ENCODE measurements at regions not wholly inside any gene's neighbourhood (a gene's known extent, or its start where the extent isn't known, plus 50 kb on each side); places are given as distances from the start of the nearest gene placed in this dataset.

- Histone ChIP-seq H3K4me2 (ENCODE audit: low read length) (no peak overlapping the region), H3K4me3 (ENCODE audit: low read length) (no peak overlapping the region), H3K4me1 (ENCODE audit: control insufficient read depth, insufficient read depth, low read length) (no peaks in the 10 kb centered on the region), H3K27me3 (ENCODE audit: control insufficient read depth, insufficient read depth, low read length) (peaks cover 6% of the 10 kb centered on the region), H3K9me3 (replicated peaks; ENCODE audit: low read length) (no peaks in the 10 kb centered on the region), H3K9ac (ENCODE audit: low read depth, low read length) (no peak overlapping the region), H3K36me3 (ENCODE audit: insufficient read depth, low read length) (no peaks in the 10 kb centered on the region)
These were observed 326.1 kb downstream of the MRPL39 start for GRCh38 chr21:25281134-25281533.

- Histone ChIP-seq H3K4me3 (ENCODE audit: low read length) (no peak overlapping the region), H3K36me3 (ENCODE audit: insufficient read depth, low read length) (no peaks in the 10 kb centered on the region), H3K4me1 (ENCODE audit: control insufficient read depth, insufficient read depth, low read length) (no peaks in the 10 kb centered on the region), H3K9ac (ENCODE audit: low read depth, low read length) (no peak overlapping the region), H3K27me3 (ENCODE audit: control insufficient read depth, insufficient read depth, low read length) (peaks cover 6% of the 10 kb centered on the region), H3K4me2 (ENCODE audit: low read length) (no peak overlapping the region), H3K9me3 (replicated peaks; ENCODE audit: low read length) (no peaks in the 10 kb centered on the region)
These were observed 327.2 kb downstream of the MRPL39 start for GRCh38 chr21:25280061-25280460.

GRCh38 chr21:25273959-25274358, 333.3 kb downstream of the MRPL39 start:
- H3K36me3 ChIP-seq (ENCODE audit: insufficient read depth, low read length), result no peaks in the 10 kb centered on the region
- peaks cover 3% of the 10 kb centered on the region for H3K4me1 ChIP-seq (ENCODE audit: control insufficient read depth, insufficient read depth, low read length)
- no peaks in the 10 kb centered on the region for H3K9me3 ChIP-seq (replicated peaks; ENCODE audit: low read length)
- no peak overlapping the region for H3K4me2 ChIP-seq (ENCODE audit: low read length)
- peaks cover 3% of the 10 kb centered on the region for H3K27me3 ChIP-seq (ENCODE audit: control insufficient read depth, insufficient read depth, low read length)
- H3K9ac ChIP-seq (ENCODE audit: low read depth, low read length), result no peak overlapping the region
- no peak overlapping the region for H3K4me3 ChIP-seq (ENCODE audit: low read length)

- Histone ChIP-seq H3K4me3 (ENCODE audit: low read length) (no peak overlapping the region), H3K27me3 (ENCODE audit: control insufficient read depth, insufficient read depth, low read length) (no peaks in the 10 kb centered on the region), H3K4me1 (ENCODE audit: control insufficient read depth, insufficient read depth, low read length) (no peaks in the 10 kb centered on the region), H3K36me3 (ENCODE audit: insufficient read depth, low read length) (no peaks in the 10 kb centered on the region), H3K9me3 (replicated peaks; ENCODE audit: low read length) (no peaks in the 10 kb centered on the region), H3K4me2 (ENCODE audit: low read length) (no peak overlapping the region), H3K9ac (ENCODE audit: low read depth, low read length) (no peak overlapping the region)
These were observed 352.6 kb downstream of the MRPL39 start for GRCh38 chr21:25254491-25255174.

GRCh38 chr21:25246546-25246945, 360.7 kb downstream of the MRPL39 start:
- Histone ChIP-seq H3K27me3 (ENCODE audit: control insufficient read depth, insufficient read depth, low read length) (no peaks in the 10 kb centered on the region), H3K4me2 (ENCODE audit: low read length) (no peak overlapping the region), H3K36me3 (ENCODE audit: insufficient read depth, low read length) (no peaks in the 10 kb centered on the region), H3K9ac (ENCODE audit: low read depth, low read length) (no peak overlapping the region), H3K9me3 (replicated peaks; ENCODE audit: low read length) (no peaks in the 10 kb centered on the region), H3K4me3 (ENCODE audit: low read length) (no peak overlapping the region), H3K4me1 (ENCODE audit: control insufficient read depth, insufficient read depth, low read length) (no peaks in the 10 kb centered on the region)

GRCh38 chr21:25244735-25245134, 362.5 kb downstream of the MRPL39 start:
- no peaks in the 10 kb centered on the region for H3K36me3 ChIP-seq (ENCODE audit: insufficient read depth, low read length)

GRCh38 chr21:25243808-25244207, 363.5 kb downstream of the MRPL39 start:
- H3K9me3 ChIP-seq (replicated peaks; ENCODE audit: low read length), result no peaks in the 10 kb centered on the region
- no peaks in the 10 kb centered on the region for H3K4me1 ChIP-seq (ENCODE audit: control insufficient read depth, insufficient read depth, low read length)
- H3K27me3 ChIP-seq (ENCODE audit: control insufficient read depth, insufficient read depth, low read length), result no peaks in the 10 kb centered on the region
- no peak overlapping the region for H3K9ac ChIP-seq (ENCODE audit: low read depth, low read length)
- no peaks in the 10 kb centered on the region for H3K36me3 ChIP-seq (ENCODE audit: insufficient read depth, low read length)
- H3K4me3 ChIP-seq (ENCODE audit: low read length), result no peak overlapping the region
- no peak overlapping the region for H3K4me2 ChIP-seq (ENCODE audit: low read length)

More at GRCh38 chr21:25244735-25245134, 362.5 kb downstream of the MRPL39 start:
- no peaks in the 10 kb centered on the region for H3K9me3 ChIP-seq (replicated peaks; ENCODE audit: low read length)
- H3K4me2 ChIP-seq (ENCODE audit: low read length), result no peak overlapping the region
- no peak overlapping the region for H3K4me3 ChIP-seq (ENCODE audit: low read length)
- no peak overlapping the region for H3K9ac ChIP-seq (ENCODE audit: low read depth, low read length)
- H3K27me3 ChIP-seq (ENCODE audit: control insufficient read depth, insufficient read depth, low read length), result no peaks in the 10 kb centered on the region
- H3K4me1 ChIP-seq (ENCODE audit: control insufficient read depth, insufficient read depth, low read length), result no peaks in the 10 kb centered on the region

GRCh38 chr21:25240974-25241373, 366.3 kb downstream of the MRPL39 start:
- no peak overlapping the region for H3K4me2 ChIP-seq (ENCODE audit: low read length)
- no peaks in the 10 kb centered on the region for H3K4me1 ChIP-seq (ENCODE audit: control insufficient read depth, insufficient read depth, low read length)
- no peak overlapping the region for H3K9ac ChIP-seq (ENCODE audit: low read depth, low read length)
- H3K36me3 ChIP-seq (ENCODE audit: insufficient read depth, low read length), result no peaks in the 10 kb centered on the region
- no peak overlapping the region for H3K4me3 ChIP-seq (ENCODE audit: low read length)
- H3K9me3 ChIP-seq (replicated peaks; ENCODE audit: low read length), result no peaks in the 10 kb centered on the region
- H3K27me3 ChIP-seq (ENCODE audit: control insufficient read depth, insufficient read depth, low read length), result no peaks in the 10 kb centered on the region

- no peak overlapping the region for H3K9ac ChIP-seq (ENCODE audit: low read depth, low read length)
- no peaks in the 10 kb centered on the region for H3K36me3 ChIP-seq (ENCODE audit: insufficient read depth, low read length)
- no peaks in the 10 kb centered on the region for H3K27me3 ChIP-seq (ENCODE audit: control insufficient read depth, insufficient read depth, low read length)
These were observed 372.2 kb downstream of the MRPL39 start for GRCh38 chr21:25234857-25235801.

GRCh38 chr21:25220954-25221353, 386.3 kb downstream of the MRPL39 start:
- Histone ChIP-seq H3K36me3 (ENCODE audit: insufficient read depth, low read length) (no peaks in the 10 kb centered on the region), H3K4me1 (ENCODE audit: control insufficient read depth, insufficient read depth, low read length) (no peaks in the 10 kb centered on the region), H3K4me3 (ENCODE audit: low read length) (no peak overlapping the region), H3K4me2 (ENCODE audit: low read length) (no peak overlapping the region), H3K9me3 (replicated peaks; ENCODE audit: low read length) (no peaks in the 10 kb centered on the region), H3K27me3 (ENCODE audit: control insufficient read depth, insufficient read depth, low read length) (no peaks in the 10 kb centered on the region), H3K9ac (ENCODE audit: low read depth, low read length) (no peak overlapping the region)

More at GRCh38 chr21:25234857-25235801, 372.2 kb downstream of the MRPL39 start:
- no peak overlapping the region for H3K4me3 ChIP-seq (ENCODE audit: low read length)
- no peak overlapping the region for H3K4me2 ChIP-seq (ENCODE audit: low read length)
- no peaks in the 10 kb centered on the region for H3K4me1 ChIP-seq (ENCODE audit: control insufficient read depth, insufficient read depth, low read length)
- H3K9me3 ChIP-seq (replicated peaks; ENCODE audit: low read length), result no peaks in the 10 kb centered on the region

- H3K9ac ChIP-seq (ENCODE audit: low read depth, low read length), result no peak overlapping the region
- H3K27me3 ChIP-seq (ENCODE audit: control insufficient read depth, insufficient read depth, low read length), result no peaks in the 10 kb centered on the region
- no peak overlapping the region for H3K4me3 ChIP-seq (ENCODE audit: low read length)
- H3K9me3 ChIP-seq (replicated peaks; ENCODE audit: low read length), result no peaks in the 10 kb centered on the region
- H3K4me2 ChIP-seq (ENCODE audit: low read length), result no peak overlapping the region
- no peaks in the 10 kb centered on the region for H3K36me3 ChIP-seq (ENCODE audit: insufficient read depth, low read length)
- no peaks in the 10 kb centered on the region for H3K4me1 ChIP-seq (ENCODE audit: control insufficient read depth, insufficient read depth, low read length)
These were observed 387.1 kb downstream of the MRPL39 start for GRCh38 chr21:25220169-25220568.
